IPS DF 6.9 (cell line): ENCODE measurements at regions not wholly inside any gene's neighbourhood (a gene's known extent, or its start where the extent isn't known, plus 50 kb on each side); places are given as distances from the start of the nearest gene placed in this dataset.
A peak's percentile ranks its signal among the peaks of the same experiment; 100 is the strongest.
"Not testable (repeated sequence)": the region's sequence is repeated elsewhere in the genome, so short reads cannot be mapped to it uniquely, and the experiment has no call there.

Experiments
- DNase-seq: peaks from one replicate; pipeline ENCODE4 v3.0.0-alpha.2; 2013; ENCODE audit warnings: low read depth, low spot score
- H3K27ac ChIP-seq: one replicate; pipeline ENCODE4 v1.5.1; 2013; ENCODE audit warnings: low read length, control low read depth
- H3K27me3 ChIP-seq: 2 replicates; pipeline ENCODE4 v1.6.1; 2013; ENCODE audit warnings: mild to moderate bottlenecking, low read length; ENCODE audit not compliant: control insufficient read depth, insufficient read depth
- H3K36me3 ChIP-seq: 2 replicates; pipeline ENCODE4 v1.6.1; 2013; ENCODE audit warnings: low read length; ENCODE audit not compliant: control insufficient read depth, insufficient read depth
- H3K4me1 ChIP-seq: 2 replicates; pipeline ENCODE4 v1.6.1; 2013; ENCODE audit warnings: low read length; ENCODE audit not compliant: control insufficient read depth, insufficient read depth
- H3K4me3 ChIP-seq: 2 replicates; pipeline ENCODE4 v1.5.1; 2013; ENCODE audit warnings: mild to moderate bottlenecking, low read length
- H3K9me3 ChIP-seq: 2 replicates; pipeline ENCODE4 v1.6.1; 2013; ENCODE audit warnings: low read length, inconsistent platforms; ENCODE audit not compliant: control insufficient read depth, insufficient read depth
- WGBS: extraction: QIAGEN DNeasy Blood & Tissue Kit; methylation state at CpG from one replicate; pipeline ENCODE4 v1.1.7; 2013; ENCODE audit warnings: mixed read lengths, missing lambda C conversion rate; ENCODE audit not compliant: insufficient read length, insufficient coverage; 5-methylcytosine and 5-hydroxymethylcytosine counted together

DNA sequence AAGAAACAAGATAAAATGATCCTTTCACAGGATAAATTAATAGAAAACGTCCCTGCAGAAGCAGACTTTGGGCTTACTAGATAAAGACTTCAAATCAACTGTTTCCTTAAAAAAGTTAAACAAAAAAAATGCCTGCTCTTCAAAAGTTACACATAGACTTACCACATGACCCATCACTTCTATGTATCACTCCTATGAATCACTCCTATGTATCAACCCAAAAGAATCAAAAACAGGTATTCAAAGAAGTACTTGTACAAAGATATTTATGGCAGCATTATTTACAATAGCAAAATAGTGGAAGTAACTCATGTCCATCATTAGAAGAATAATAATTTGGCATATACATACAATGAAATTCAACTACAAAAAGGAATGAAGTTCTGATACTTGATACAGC is 56.3 kb upstream of the PRDM9 start:
- Histone ChIP-seq H3K9me3 (no peaks in the 10 kb centered on the region), H3K4me1 (no peaks in the 10 kb centered on the region), H3K27ac (no peak overlapping the region), H3K36me3 (no peaks in the 10 kb centered on the region), H3K4me3 (no peak overlapping the region), H3K27me3 (no peaks in the 10 kb centered on the region)
- no peak for DNase-seq
- WGBS = no CpG with 5 or more reads among the region's 1 CpG

DNA sequence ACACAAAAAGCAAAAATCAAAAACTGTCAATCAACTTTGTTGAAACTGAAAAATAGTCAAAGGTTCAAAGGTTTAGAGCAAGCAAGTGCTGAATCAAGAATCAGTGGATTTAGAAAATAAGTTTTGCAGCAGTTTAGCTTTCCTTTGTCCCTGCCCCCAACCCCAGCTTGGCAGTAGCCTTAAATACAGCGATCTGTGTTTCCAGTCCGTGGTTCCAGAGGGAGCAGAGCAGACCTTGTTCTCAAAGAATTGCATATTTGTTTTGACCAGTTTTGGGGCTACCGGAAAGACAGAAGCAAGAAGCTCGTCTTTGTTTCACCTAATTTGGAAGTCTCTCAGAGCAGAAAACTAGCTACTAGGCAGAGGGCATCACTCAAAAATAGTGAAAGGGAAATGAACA is 57.2 kb upstream of the PRDM9 start:
- no peaks in the 10 kb centered on the region for H3K36me3 ChIP-seq
- no peaks in the 10 kb centered on the region for H3K9me3 ChIP-seq
- DNase-seq = no peak
- WGBS = no CpG with 5 or more reads among the region's 4 CpGs
- H3K4me3 ChIP-seq = no peak overlapping the region
- no peaks in the 10 kb centered on the region for H3K27me3 ChIP-seq
- H3K27ac ChIP-seq = no peak overlapping the region
- no peaks in the 10 kb centered on the region for H3K4me1 ChIP-seq

- Histone ChIP-seq H3K36me3 (no peaks in the 10 kb centered on the region), H3K4me3 (no peak overlapping the region), H3K4me1 (no peaks in the 10 kb centered on the region), H3K9me3 (no peaks in the 10 kb centered on the region), H3K27ac (no peak overlapping the region), H3K27me3 (no peaks in the 10 kb centered on the region)
- DNase-seq = no peak
Observed at GRCh38 chr5:23448627-23449026, 58.8 kb upstream of the PRDM9 start.

DNA sequence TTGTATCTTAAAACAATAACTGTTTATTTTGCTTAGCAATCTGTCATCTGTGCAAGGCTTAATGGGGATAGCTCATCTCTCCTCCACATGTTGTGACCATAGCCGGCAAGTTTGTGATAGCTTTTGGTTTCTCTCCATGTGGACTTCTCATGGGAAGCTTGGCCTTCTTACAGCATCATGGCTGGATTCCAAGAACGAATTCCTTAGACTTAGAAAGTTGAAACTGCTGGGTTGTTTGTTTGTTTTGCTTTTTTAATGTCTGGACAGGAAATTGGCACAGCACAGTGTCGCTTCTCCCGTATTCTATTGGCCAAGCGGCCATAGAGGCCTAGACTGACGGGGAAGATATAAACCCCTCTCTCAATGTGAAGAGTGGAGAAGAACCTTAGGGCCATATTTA is 61.0 kb upstream of the PRDM9 start:
- no peak overlapping the region for H3K4me3 ChIP-seq

DNA sequence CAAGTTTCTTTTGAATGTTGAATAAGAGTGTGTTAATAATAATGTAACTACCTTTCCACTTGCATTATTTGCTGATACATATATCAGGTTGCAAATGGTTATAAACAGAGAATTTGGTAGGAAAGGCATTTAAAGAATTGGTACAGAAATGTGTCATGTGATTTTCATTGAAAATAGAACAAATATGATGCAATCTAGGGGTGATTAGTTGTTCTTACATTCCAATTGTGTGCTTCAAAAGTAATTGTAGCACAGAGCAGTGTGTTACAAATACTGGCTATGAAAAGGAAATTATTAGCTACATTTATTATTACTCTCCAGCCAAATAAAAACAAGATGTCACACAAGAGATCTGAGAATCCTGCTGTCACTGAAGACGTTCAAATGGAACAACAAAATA is 61.8 kb upstream of the PRDM9 start:
- H3K36me3 ChIP-seq = no peaks in the 10 kb centered on the region
- no peaks in the 10 kb centered on the region for H3K9me3 ChIP-seq
- H3K4me3 ChIP-seq = no peak overlapping the region
- H3K27me3 ChIP-seq = no peaks in the 10 kb centered on the region
- no peak for DNase-seq
- H3K27ac ChIP-seq = no peak overlapping the region
- no peaks in the 10 kb centered on the region for H3K4me1 ChIP-seq
- no CpG with 5 or more reads among the region's 1 CpG for WGBS

More for the DNA sequence above, 61.0 kb upstream of the PRDM9 start:
- no peak overlapping the region for H3K27ac ChIP-seq
- H3K9me3 ChIP-seq = no peaks in the 10 kb centered on the region
- no peaks in the 10 kb centered on the region for H3K27me3 ChIP-seq
- H3K36me3 ChIP-seq = no peaks in the 10 kb centered on the region
- no CpG with 5 or more reads among the region's 6 CpGs for WGBS
- no peaks in the 10 kb centered on the region for H3K4me1 ChIP-seq
- DNase-seq = no peak

- Histone ChIP-seq H3K27ac (no peak overlapping the region), H3K4me1 (no peaks in the 10 kb centered on the region), H3K4me3 (no peak overlapping the region), H3K27me3 (no peaks in the 10 kb centered on the region), H3K9me3 (no peaks in the 10 kb centered on the region), H3K36me3 (no peaks in the 10 kb centered on the region)
- WGBS = no CpG with 5 or more reads among the region's 1 CpG
- no peak for DNase-seq
Observed at GRCh38 chr5:23440703-23441102, 66.7 kb upstream of the PRDM9 start.

DNA sequence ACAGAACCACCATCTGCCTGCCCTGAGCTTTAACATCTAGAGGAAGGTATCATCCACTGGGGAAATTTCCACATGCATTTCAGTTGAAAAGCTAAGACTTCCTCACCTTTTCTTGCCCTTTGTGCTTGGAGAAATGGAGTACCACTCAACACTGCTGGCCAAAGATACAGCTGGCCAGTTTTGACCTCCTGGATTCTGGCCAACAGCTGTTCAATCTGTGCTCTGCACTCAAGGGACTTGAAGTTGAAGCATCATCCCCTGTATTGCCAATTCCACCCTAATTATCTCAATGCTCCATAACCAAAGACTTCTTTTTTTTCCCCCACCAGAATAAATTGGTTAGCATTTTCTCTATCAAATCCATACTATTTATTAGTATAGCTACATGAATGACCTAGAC is 70.4 kb upstream of the PRDM9 start:
- Histone ChIP-seq H3K4me1 (no peaks in the 10 kb centered on the region), H3K27ac (no peak overlapping the region), H3K9me3 (no peaks in the 10 kb centered on the region), H3K4me3 (no peak overlapping the region), H3K36me3 (no peaks in the 10 kb centered on the region), H3K27me3 (no peaks in the 10 kb centered on the region)
- no peak for DNase-seq

- DNase-seq = no peak
- WGBS = no CpG with 5 or more reads among the region's 8 CpGs
Observed at GRCh38 chr5:23433534-23434315, 73.7 kb upstream of the PRDM9 start.

GRCh38 chr5:23428705-23429104 is 78.7 kb upstream of the PRDM9 start:
- H3K36me3 ChIP-seq = no peaks in the 10 kb centered on the region
- H3K4me3 ChIP-seq = no peak overlapping the region
- no peaks in the 10 kb centered on the region for H3K27me3 ChIP-seq
- no peak overlapping the region for H3K27ac ChIP-seq
- no peaks in the 10 kb centered on the region for H3K9me3 ChIP-seq
- no CpG with 5 or more reads among the region's 1 CpG for WGBS
- no peaks in the 10 kb centered on the region for H3K4me1 ChIP-seq
- DNase-seq = no peak

More at GRCh38 chr5:23433534-23434315, 73.7 kb upstream of the PRDM9 start:
- H3K27me3 ChIP-seq = no peaks in the 10 kb centered on the region
- no peak overlapping the region for H3K4me3 ChIP-seq
- no peaks in the 10 kb centered on the region for H3K36me3 ChIP-seq
- H3K9me3 ChIP-seq = no peaks in the 10 kb centered on the region
- no peak overlapping the region for H3K27ac ChIP-seq
- no peaks in the 10 kb centered on the region for H3K4me1 ChIP-seq

DNA sequence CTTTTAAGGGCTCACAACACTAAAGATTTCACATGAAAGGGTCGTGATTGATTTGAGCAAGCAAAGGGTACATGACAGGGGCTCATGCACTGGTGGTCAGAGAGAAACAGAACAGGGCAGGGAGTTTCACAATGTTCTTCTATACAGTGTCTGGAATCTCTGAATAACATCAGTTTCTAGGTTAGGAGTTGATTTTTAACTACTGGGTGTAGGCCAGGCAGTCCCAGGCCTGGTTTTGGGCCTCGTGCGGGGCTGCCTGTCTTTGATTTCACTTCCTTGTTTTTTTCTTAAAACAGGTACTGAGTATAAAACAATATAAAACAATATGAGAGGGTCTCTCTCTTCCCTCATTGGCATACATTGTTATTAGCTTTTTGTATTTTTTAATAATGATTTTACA is 87.2 kb upstream of the PRDM9 start:
- DNase-seq, H3K36me3 ChIP-seq, H3K27ac ChIP-seq, H3K4me3 ChIP-seq, H3K27me3 ChIP-seq, H3K4me1 ChIP-seq, H3K9me3 ChIP-seq: not testable (repeated sequence)
- WGBS = no CpG with 5 or more reads among the region's 3 CpGs

DNA sequence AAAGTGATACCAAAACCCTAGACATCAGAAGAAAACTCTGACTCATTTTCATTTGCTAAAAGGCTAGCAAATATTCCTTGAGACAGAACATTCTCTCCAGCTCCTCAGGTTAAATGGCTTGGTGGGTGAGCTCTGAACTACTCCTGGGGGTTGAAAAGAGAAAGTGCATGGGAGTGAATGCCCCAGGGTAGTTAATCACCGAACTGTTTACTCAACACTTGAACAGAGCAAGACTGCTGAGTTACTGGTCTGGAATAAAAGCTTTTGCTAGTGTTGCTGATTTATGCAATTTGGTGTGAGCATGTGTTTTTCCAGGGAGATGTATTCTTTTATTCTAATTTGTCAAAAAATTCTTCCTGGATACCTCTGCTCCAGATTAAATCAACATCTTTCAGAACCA is 88.3 kb upstream of the PRDM9 start:
- H3K4me1 ChIP-seq = no peaks in the 10 kb centered on the region
- no peak overlapping the region for H3K27ac ChIP-seq
- H3K27me3 ChIP-seq = no peaks in the 10 kb centered on the region
- WGBS = no CpG with 5 or more reads among the region's 1 CpG
- no peak overlapping the region for H3K4me3 ChIP-seq
- DNase-seq = peak; percentile 7
- H3K36me3 ChIP-seq = no peaks in the 10 kb centered on the region
- no peaks in the 10 kb centered on the region; the same call in 1 of the 2 replicates for H3K9me3 ChIP-seq
